ENCODE measurements at regions not wholly inside any gene's neighbourhood (a gene's known extent, or its start where the extent isn't known, plus 50 kb on each side); places are given as distances from the start of the nearest gene placed in this dataset.

DNA sequence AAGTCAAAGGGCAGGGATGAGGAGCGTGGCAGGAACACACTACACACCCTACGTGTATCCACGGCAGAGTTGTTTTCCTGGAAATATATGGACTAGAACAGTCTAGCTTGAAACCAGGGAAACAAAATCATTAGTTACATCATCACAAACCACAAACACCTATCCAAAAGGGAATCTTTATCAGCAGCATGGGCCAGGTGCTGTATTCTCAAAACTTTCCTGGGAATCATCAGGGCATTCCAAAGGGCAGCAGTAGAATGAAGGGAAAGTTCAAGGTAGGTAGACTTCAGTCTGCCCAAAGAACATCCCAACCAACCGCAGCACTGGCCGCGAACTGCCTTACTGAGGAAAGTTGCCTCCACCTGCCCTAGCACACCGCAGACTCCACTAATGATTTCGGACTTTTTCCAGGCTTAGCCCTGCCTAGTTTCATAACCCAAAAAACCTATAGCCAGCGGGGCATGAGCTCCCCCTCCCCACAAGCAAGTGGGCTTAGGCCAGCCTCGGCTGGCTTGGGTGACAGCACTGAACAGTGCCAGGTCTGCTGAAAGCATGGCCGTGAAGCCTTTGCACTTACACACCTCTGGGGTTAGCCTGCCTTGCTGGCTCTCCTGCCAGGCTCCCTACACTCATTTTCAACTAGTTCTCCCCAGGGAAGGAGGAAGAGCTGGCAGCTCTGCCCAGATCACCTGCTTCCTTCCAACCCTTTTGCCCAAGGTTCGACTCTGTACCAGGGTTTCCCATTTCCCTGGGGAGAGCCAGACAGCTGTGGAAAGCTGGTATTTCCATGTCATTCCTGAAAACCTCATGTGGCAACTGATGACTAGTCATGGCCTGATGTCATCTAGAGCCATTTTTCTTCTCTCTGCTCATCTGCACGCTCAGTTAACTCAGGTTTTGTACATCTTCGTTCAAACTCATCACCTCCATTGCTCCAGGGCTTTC is 77.3 kb upstream of the UBAC2 start:
- no peak for DNase-seq (ENCODE audit: low read depth in 3 of 3, low spot score in 1 of 3)

DNA sequence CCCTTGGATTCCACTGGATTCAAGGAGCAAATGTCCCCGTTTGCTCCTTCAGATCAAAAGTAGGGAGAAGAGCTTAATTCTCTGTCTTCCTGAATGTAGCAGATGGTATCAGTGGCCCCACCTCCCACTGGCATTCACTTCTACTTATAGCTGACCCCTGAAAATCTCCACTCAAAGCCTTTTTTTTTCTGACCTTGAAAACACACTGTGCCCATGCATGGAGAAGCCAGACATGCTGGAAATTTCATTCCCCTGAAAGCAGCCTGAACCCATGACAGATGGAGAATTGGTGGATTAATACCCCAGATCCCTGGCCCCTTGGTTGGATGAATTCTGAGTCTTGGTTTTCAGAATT is 76.6 kb upstream of the UBAC2 start:
- no peak for DNase-seq (ENCODE audit: low read depth in 3 of 3, low spot score in 1 of 3)

DNA sequence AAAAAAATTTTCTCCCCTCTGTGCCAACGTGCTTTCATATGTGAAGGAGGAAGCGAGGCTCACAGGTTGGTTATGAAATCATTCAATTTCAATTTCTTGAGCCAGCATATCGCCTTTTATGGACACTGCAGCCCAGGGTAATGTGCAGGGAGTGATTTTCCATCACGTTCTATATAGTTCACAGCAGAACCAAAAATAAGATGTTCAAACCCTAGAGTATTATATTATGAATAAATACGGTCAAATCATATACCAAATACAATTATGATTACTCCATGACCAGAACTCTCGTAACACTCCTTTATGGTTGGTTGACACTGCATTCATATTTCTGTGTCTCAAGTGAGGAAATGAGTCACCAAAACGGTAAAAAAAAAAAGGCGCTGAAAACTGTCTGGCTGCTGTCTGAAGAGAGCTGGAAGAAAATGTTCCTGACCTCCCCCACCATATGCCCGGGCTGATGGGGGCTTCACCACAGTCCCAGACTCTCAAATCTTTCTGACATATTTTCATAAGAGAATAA is 75.8 kb upstream of the UBAC2 start:
- DNase-seq (ENCODE audit: low read depth in 3 of 3, low spot score in 1 of 3) = no peak

DNA sequence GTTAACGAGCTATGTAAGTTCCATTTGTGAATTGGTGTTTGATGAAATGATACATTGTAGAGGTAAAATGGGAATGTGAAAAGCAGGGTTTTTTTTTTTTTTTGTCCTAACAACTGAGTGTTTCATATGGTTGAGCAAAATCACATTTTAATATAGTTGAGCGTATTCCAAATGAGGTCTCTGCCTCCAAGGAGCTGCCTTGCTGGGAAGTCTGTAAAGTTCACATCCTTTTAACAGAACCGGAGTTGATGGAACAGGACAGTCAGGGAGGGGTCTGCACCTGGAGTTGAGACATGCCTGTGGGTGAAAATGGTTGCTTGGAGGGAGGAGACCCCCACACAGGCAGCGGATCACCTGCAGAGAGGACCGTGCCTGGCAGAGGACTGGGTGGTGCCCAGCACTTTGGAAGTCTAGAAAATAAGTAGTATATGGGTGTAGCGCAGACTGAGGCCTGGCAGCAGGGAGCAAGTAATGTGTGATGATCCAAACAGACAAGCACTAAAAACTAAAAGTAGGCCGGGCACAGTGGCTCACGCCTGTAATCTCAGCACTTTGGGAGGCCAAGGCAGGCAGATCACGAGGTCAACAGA is 75.2 kb upstream of the UBAC2 start:
- no peak for DNase-seq (ENCODE audit: low read depth in 3 of 3, low spot score in 1 of 3)

DNA sequence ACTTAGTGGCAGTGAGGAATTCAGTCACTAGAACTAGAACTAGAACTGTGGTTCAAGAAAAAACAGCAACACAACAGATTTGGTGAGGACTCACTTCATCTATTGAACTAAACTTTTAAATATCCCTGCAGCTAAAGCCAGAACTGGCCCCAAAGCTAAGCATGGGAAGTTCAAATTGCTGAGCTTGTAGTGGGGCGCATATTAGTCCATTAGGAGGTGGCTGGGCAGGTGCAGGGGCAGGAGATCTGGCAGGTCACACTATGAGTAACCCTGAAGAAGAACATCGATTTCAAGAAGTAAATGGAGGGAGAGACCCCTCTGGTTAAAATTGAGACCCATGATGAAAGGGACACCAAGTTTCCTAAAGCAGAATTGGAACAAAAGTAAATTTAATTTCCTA is 73.8 kb upstream of the UBAC2 start:
- no peak for DNase-seq (ENCODE audit: low read depth in 3 of 3, low spot score in 1 of 3)

DNA sequence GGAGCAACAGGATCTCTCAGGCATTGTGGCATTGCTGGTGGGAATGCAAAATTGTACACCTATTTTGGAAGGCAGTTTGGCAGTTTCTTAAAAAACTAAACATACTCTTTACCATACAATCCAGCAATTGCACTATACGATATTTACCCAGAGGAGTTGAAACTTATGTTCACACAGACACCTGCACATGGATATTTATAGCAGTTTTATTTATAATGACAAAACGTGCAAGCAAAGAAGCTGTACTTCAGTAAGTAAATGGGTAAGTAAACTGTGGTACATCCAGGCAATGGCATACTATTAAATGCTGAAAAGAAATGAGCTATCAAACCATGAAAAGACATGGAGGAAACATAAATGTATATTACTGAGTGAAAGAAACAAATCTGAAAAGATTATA is 71.6 kb upstream of the UBAC2 start:
- no peak for DNase-seq (ENCODE audit: low read depth in 3 of 3, low spot score in 1 of 3)

DNA sequence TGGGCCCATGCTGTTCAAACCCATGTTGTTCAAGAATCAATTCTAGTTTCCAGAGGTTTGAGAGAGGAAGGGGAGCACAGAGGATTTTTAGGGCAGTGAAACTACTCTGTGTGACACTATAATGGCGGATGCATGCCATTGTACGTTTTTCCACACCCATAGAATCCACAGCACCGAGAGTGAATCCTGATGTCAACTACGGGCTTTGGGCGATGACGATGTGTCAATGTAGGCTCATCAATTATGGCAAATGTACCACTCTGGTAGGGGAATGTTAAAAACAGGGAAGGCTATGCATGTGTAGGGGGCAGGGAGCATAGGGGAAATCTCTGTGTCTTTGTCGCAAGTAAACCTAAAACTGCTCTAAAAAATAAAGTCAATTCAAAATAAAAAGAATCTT is 70.7 kb upstream of the UBAC2 start:
- DNase-seq (ENCODE audit: low read depth in 3 of 3, low spot score in 1 of 3) = no peak

DNA sequence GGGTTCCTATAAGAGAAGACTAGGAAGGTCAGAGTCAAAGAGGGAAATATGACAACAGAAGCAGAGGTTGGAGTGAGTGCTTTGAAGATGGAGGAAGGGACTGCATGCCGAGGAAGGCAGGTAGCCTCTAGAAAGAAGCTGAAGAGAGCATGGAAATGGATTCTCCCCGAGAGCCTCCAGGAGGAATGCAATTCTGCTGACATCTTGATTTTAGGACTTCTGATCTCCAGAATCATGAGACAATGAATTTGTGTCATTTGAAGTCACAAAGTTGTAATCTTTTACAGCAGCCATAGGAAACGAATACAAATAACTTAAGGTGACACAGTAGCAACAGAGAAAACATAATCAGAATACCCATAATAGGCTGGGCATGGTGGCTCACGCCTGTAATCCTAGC is 69.2 kb upstream of the UBAC2 start:
- DNase-seq (ENCODE audit: low read depth in 3 of 3, low spot score in 1 of 3) = no peak

DNA sequence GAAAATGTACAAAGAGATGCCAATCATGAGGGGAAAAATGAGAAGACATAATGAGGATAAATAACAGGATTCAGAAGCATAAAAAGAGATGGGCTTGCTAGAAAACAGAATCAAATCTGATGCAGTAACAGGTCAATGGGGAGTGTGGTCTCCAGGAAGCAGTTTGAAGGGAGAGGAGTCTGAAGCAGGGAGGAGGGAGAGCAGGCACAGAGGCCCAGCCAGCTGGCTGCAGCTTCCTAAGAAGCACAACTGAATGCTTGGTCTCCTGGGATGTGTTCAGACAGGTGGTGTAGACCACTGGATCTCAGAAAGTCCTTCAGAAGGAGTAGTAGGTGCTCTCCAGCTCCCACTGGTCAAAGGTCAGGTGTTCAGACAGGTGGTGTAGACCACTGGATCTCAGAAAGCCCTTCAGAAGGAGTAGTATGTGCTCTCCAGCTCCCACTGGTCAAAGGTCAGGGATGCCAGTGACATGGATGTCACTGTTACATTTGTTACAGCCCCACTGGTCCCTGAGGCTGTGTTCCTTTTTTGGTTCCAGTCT is 68.3 kb upstream of the UBAC2 start:
- no peak for DNase-seq (ENCODE audit: low read depth in 3 of 3, low spot score in 1 of 3)

DNA sequence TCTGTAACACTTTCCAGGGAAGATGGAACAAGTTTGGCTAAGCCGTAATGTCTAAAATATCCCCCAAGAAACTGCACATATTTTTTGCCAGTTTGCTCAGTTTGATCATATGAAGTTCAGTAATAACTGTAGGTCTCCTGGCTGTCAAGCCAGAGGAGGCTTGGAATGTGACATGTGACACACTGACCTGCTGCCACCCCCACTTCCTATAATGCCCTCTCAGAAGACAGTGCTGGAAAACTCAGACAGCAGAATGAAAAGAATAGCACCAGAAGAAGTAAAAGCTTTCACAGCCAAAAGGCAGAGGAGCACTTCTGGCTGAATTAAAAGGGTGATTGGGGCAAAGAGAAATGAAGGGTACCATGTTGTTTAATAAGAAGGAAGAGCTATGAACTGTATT is 67.4 kb upstream of the UBAC2 start:
- DNase-seq (ENCODE audit: low read depth in 3 of 3, low spot score in 1 of 3) = no peak

DNA sequence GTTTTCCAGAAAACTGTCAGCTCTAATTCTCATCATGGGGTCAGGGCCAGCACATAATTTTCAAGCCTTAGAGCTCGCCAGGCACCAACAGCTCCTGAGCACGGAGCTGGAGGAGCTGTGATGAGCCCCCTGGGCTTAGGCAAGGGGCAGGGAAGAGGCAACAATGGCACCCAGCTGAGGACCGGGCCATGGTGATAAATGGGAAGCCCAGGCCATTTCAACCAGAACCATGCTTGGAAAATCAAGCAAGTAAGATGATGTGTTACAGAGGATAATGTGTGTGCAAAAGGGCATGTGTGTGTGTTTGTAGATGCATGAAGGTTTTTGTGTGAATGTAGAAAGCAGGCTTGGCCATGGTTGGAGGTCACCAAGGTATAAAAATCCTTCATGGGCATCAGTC is 66.8 kb upstream of the UBAC2 start:
- no peak for DNase-seq (ENCODE audit: low read depth in 3 of 3, low spot score in 1 of 3)

DNA sequence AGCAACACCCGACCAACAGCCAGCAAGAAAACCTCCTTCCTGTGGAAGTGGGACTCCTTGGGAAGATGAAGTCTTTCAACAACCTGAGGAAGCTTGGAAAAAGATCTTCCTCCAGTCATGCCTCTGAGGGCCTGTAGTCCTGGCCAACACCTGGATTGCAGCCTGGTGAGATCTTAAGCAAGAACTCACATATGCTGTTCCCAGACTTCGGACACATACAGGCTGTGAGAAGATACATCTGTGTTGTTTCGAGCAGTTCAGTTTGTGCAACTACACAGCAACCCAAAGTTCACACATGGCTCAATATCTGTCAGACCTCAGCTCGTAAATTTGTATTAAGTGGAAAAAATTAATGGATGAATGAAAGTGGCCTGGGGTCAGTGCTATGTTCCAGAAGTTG is 65.1 kb upstream of the UBAC2 start:
- DNase-seq (ENCODE audit: low read depth in 3 of 3, low spot score in 1 of 3) = no peak

DNA sequence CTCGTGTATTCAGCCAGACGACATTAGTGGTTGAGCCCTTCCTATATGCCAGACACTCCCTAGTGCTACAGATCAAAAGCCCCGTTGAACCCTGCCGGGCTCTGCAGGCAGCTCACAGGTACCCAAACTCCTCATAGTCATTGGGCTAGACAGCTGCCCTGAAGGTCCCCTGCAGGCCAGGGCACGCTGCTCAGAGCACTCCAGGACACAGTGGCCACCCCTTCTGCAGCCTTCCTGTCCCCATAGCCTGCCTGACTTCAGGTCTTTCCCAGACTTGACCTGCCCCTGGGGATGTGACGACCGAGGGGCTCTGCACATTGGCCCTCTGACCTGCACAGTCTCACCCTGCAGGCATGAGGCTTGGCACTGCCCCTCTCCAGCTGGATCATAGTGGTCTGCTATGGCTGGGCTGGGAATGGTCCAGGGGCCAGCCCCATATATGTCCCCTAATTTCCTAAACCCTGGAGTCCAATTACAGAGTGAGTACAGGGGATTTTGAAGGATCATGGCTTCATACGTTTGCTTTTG is 64.2 kb upstream of the UBAC2 start:
- no peak for DNase-seq (ENCODE audit: low read depth in 3 of 3, low spot score in 1 of 3)

DNA sequence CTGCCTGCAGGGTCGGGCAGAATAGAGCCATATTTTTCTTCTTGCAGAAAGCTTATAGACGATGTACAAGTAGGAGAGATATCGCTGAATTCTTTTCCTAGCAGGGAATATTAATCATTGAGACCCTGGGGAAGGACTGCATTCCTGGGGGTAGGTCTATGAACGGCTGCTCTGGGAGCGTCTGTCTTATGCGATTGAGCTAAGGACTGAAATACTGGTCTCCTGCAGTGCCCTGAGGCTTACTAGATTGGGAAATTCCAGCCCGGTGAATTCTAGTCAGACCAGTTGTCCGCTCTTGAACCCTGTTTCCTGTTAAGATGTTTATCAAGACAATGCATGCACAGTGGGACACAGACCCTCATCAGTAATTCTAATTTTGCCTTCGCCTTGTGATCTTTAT is 59.8 kb upstream of the UBAC2 start:
- DNase-seq (ENCODE audit: low read depth in 3 of 3, low spot score in 1 of 3) = no peak

DNA sequence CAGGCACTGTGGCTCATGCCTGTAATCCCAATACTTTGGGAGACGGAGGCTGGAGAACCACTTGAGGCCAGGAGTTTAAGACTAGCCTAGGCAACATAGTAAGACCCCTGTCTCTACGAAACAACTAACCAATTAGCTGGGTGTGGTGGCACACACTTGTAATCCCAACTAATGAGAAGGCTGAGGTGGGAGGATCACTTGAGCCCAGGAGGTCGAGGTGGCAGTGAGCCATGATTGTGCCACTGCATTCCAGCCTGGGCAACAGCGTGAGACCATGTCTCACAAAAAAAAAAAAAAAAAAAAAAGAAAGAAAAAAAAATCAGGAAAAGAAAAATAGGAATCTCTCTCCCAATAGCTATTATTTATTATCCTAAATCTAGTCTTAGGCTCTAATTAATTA is 56.8 kb upstream of the UBAC2 start:
- DNase-seq (ENCODE audit: low read depth in 3 of 3, low spot score in 1 of 3) = no peak

DNA sequence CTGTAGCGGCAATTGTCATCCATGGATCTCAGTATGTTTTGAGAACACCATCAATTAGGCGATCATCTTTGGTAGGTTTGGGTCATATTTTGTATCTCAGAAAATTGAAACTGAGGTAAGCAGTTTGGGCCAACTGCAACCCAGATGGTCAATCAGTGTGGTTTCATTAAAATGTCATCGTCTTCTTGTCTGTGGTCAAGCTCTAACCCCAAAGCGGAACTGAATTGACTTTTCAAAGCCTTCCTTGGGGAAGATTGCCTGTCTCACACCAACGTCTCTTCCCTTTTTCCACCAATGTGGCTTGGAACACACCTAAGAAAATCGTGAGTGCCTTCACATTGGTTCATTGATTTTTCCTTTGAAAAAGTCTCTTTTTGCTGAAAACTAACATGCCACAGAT is 56.3 kb upstream of the UBAC2 start:
- DNase-seq (ENCODE audit: low read depth in 3 of 3, low spot score in 1 of 3) = no peak

DNA sequence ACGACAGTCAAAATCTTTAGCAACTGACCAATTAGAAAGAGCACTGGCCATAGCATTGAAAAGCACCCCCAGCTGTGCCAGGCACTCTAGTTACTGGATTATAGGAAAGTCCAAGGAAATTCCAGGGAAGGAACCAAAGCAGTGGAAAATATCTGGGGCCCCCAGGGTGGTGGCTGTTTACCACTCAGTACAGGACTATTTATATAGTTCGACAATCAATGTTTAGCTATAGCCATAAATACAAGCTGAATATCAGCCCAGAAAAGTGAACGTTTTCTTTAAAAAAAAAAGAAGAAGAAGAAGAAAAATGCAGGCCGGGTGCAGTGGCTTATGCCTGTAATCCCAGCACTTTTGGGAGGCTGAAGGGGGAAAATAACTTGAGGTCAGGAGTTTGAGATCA is 55.2 kb upstream of the UBAC2 start:
- DNase-seq (ENCODE audit: low read depth in 3 of 3, low spot score in 1 of 3) = no peak

DNA sequence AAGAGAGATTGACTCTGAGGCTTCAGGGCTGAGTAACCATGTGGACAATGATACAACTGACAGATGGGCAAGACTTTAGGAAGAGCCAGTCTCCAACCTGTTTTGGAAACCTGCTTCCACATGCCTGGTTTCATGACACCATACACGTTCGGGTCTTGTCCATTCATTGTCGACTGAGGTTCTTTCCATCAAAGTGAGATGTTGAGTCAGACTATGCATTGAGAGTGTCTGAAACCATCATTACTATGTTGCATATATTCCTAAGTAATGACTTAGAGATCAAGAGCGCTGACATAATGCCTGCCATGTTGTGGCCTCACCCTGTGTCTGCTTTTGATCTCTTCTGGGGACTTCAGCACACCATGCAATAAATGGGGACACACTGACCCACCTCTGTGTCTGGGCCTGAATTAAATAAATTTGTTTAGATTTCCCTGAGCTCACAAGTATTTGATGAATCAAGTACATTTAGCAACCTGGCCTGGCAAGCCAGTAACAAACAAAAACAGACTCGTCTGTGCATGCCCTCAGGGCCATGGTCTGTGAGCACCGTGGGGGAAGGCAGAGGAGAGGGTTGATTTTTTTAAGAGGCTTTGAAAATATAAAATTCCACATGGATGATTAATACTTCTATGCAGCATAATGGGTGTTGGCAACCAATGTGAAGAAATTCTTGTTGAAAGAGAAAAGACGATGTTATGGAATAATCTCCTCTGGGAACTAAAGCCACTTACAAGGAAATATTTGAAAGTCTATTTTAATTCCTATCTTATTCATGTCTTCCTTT is 49.9 kb upstream of the UBAC2 start:
- DNase-seq (ENCODE audit: low read depth in 3 of 3, low spot score in 1 of 3) = no peak

All from stimulated activated CD4-positive, alpha-beta T cell treated with anti-CD3 and anti-CD28 coated beads, TNF-alpha, amount 100 ng/mL, for 1 hour (primary cell).